ENCODE measurements at regions not wholly inside any gene's neighbourhood (a gene's known extent, or its start where the extent isn't known, plus 50 kb on each side); places are given as distances from the start of the nearest gene placed in this dataset.
"Not testable (repeated sequence)": the region's sequence is repeated elsewhere in the genome, so short reads cannot be mapped to it uniquely, and the experiment has no call there.

DNA sequence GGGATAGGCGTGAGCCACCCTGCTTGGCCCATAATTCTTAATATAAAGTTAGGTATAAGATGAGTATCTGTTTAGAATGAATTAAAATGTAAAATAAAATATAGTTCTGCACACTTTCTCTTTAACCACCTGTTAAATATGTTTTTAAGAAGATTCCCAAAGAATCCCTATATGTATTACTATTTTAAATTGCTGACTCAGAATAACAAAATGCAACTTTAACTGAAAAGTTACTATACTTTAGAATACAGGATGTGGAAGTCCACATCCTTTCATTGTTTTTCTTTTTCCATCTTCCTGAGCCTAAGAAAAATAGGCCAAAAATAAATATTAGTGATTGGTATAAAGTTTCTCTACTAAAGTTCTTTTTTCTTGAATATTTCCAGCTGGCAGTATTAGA is 325.6 kb upstream of the EYS start:
- no peak for DNase-seq

DNA sequence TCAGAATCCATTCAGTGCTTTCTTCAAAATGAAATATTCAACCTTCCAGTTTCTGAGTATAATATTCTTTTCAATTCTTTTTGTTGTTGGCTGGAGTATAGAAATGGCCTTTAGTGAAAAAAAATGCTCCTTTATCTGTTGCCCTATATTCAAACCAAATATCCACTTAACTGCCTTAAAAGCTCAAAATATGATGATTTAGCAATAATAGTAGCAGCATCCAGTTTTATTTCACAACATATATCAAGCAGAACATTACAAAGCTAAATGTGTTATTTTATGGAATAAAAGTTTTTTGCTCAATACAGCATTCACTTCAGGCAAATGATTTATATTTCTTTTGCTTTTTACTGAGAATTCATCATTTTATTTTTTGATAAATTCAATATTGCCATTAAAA is 322.4 kb upstream of the EYS start:
- DNase-seq = no peak

DNA sequence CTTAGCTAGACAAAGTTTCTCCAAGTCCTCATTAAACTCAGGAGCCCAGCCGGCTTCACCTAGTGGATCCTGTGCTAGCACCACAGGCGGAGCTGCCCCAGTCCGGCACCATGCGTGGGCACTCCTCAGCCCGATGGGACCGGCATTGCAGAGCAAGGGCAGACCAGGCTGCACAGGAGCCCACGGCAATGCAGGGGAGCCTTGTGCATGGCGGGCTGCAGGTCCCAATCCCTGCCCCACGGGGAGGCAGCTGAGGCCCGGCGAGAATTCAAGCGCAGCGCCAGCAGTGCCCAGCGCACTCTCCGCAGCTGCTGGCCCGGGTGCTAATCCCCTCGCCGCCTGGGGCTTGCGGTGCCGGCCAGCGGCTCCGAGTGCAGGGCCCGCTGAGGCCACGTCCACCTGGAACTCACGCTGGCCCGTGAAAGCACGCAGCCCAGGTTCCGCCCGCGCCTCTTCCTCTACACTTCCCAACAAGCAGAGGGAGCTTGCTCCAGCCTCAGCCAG is 292.3 kb upstream of the EYS start:
- DNase-seq = no peak

DNA sequence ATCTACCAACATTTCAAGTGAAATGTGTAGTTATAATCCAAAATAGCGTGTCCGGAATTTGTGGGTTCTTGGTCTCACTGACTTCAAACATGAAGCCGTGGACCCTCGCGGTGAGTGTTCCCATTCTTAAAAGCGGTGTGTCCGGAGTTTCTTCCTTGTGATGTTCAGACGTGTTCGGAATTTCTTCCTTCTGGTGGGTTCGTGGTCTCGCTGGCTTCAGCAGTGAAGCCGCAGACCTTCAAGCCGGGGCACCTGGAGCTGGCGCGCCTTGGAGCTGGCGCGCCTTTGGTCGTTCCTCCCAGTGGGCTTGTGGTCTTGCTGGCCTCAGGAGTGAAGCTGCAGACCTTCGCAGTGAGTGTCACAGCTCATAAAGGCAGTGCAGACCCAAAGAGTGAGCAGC is 291.5 kb upstream of the EYS start:
- no peak for DNase-seq

DNA sequence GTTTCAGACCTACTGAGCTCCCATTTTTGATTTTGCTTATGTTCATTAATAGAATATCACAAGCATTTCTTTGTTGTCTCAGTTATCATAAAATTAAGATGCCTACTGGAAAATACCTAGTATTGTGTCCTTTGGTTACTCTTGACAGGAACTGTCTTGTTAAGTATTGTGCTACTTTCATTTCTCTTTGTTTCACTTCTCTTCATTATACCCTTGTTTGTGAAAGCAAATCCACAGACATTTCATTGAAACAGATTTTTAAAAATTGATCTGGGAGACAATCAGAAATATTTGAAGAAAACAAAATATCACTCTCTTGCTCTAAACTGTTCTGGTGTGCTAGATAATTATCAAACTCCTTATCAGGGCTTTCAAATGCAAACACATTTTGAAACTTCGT is 290.5 kb upstream of the EYS start:
- DNase-seq = no peak

DNA sequence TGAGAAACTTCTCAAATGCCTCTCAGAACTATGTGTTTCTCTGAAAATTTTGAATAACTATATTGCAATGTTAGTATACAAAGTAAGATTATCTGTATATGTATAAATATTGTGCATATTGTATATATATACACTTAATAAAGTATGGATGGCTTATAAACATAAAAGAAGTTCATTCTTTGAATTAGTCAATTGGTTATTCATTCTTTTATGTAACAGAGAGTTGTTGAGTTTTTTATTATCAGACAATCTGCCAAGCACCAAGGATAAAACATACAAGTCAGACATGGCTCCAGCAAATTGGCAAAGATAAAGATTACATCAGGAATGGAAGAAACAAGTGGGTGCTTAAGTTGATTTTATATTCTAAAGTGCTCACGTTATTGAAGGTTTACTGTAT is 289.1 kb upstream of the EYS start:
- no peak for DNase-seq

DNA sequence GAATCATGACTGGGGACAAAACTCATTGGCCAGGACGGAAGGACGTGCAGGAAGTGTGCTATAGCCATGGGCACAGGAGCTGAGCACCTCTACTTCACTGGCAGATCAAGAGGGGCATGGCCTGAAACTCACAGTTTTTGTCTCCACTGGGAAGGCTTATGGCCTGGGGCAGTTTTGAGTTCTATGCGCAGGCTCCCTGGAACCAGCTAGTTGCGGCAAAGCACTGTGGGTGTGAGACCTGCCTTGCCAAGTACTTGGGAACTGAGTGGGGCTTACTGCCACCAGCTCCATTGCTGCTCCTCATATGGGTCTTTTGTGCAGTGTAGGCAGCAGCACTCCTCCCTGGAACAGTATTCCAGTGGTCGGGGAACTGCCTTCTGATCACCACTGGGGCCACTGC is 282.6 kb upstream of the EYS start:
- DNase-seq = no peak

DNA sequence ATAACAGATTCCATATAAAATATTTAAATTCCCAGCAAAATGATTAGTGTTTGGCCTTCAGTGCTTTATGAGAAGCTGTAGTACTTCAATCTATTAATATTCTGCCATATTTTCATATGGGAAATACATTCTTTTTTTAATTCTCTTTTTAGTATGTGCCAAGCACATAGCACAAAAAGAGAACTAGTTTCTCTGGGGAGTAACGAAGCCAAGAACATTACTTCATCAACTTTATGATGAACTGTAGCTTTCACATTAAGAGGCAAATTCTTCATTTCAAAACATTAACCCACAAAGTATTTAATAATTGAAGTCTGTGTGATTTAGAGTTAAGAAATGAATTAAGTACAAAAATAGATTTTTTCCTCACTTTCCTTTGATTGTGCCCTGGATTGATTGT is 281.0 kb upstream of the EYS start:
- DNase-seq = no peak

DNA sequence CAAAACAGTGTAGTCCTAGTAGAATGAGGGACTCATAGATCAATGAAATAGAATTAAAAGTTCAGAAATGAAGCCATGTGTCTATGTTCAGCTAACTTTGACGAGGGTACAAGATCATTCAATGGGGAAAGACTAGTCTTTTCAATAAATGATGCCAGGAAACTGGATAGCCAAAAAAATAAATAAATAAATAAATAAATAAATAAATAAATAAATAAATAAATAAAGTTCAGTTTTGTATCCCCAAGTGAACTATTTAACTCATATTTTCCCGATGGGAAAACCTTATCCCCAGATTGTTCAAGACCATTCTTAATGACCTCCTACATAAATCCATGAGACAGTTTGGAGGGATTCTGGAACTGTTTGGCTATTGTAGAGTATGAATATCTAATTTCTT is 277.1 kb upstream of the EYS start:
- no peak for DNase-seq

DNA sequence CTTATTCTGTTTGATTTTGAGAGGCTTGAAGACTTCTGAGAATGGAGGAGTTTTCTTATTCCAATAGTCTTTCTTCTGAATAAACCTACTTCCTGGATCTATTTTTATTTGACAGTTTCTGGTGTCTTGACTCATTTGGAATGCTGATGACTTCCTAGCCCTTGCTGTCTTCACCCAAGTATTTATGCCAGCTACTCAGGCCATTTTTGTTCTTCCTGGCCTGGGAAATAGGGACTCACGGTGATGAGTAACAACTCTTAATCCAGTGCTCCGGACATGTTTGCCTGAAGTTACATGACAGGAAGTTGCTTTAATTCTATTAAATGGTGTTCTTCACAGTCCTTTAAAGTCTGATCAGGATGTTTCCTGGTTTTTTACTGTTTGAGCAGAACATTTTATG is 272.1 kb upstream of the EYS start:
- DNase-seq = no peak

DNA sequence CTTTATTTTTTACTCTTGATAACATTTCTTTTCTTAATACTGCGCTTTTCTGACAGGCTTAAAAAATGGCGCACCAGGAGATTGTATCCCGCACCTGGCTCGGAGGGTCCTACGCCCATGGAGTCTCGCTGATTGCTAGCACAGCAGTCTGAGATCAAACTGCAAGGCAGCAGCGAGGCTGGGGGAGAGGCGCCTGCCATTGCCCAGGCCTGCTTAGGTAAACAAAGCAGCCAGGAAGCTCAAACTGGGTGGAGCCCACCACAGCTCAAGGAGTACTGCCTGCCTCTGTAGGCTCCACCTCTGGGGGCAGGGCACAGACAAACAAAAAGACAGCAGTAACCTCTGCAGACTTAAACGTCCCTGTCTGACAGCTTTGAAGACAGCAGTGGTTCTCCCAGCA is 264.2 kb upstream of the EYS start:
- DNase-seq = not testable (repeated sequence)

DNA sequence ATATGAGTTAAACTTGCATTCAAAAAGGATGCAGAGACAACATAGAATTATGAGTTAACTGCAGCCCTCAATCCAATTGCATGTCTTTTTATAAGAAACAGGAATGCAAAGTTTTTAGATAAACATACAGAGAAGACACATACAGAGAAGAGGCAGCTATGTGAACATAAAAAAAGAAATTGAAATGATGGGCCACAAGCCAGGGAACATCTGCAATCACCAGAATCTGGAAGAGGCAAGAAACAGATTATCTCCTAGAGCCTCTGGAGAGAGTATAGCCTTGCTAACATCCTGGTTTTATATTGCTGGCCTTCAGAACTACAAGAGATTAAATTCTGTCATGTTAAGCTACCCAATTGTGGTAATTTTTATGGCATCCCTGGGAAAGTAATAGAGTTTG is 257.2 kb upstream of the EYS start:
- no peak for DNase-seq

DNA sequence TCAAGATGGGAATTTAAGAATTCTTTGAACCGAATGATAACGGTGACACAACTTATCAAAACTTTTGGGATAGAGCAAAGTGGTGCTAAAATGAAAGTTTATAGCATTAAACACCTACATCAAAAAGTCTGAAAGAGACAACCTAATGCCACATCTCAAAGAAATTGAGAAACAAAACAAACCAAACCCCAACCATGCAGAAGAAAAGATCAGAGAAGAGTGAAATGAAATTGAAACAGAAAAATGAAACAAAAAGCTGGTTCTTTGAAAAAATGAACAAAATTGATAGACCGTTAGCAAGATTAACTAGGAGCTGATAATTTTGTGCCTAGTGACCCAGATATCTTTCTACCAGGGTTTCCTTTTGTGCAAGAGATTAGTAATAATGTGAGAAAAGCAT is 248.0 kb upstream of the EYS start:
- no peak for DNase-seq

DNA sequence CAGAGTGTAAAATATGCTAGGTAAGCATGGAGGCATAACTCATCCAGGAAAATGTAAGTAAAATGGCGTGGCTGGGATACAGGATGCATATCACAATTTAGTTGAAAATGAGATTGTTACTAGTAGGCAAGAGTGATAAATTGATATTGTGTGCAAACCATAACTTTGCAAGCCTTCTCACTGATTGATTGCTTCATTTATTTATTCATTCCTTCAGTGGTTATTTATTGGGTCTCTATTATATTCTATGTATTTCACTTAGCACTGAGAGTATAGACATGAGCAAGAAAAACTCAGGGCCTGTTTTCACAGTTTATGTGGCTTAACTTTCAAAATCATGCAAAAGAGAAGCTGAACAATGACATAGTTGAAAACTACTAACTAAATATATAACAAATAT is 241.0 kb upstream of the EYS start:
- no peak for DNase-seq

DNA sequence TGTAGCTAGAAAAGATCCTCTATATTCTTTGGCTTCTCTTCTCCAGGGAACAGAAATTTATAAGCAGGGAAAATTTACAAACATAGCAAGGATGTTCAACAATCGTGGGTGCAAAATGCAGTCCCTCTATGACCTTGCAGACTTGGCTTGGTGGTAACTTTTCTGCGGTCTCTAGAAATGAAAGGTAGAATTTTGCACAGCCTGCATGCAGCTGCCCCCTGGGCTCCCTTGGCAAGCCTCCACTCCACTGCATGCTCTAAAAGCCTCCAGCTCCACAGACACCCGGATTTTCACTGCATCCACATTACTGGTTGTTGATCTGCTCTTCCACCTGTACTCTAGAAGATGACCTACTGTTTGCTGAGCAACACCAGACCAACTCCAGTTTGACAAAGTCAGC is 236.5 kb upstream of the EYS start:
- no peak for DNase-seq

DNA sequence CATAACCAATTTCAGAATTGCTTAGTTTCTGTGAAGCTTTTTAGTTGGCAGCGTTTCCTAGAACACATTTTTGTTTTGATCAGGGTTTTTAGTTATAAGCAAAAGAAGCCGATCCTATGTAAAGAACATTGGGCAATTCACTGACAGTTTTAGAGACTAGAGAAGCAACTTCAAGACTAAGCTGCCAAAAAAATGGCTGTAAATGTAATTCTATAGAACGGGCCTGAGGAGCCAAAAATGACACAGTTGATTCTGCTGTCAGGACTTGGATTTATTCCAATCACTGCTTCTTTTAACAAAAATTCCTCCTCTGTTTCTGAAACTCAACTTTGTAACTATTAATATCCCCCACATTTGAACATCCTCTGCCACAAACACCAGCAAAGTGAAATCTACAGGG is 236.0 kb upstream of the EYS start:
- DNase-seq = no peak

DNA sequence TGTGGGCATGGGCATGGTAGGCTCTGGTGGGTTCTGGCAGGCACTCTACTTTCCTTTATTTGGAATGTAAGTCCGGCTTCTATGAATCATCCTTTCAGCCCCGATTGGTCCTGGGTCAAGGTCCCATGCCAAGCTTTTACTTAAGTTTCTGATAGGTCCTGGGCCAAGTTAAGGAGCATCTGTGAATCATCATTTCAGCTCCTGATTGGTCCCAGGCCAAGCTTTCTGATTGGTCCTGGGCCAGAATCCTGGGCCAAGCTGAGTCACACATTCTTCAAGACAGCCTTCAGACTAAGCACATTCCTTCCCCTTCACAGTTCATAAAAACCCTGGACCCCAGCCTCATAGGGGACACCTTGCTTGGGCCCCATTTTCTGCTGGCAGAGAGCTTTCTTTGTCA is 231.0 kb upstream of the EYS start:
- DNase-seq = no peak

DNA sequence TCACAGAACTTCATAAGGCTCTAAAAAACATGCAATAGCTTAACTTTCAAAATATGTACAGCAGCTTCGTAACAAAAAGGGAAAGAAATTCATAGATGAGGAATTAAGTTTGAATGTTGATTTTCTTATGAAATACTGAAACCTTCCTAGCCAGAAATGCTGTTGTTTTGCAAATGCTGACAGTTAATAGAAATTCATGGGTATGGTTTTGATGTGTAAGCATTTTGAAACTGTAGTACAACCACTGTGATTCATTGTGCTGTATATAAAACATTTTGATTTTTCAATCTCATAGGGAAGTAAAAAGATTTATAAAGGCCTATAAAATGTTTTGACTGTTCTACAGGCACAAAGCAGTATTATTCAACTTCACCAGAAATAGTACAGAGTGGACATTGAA is 228.4 kb upstream of the EYS start:
- DNase-seq = no peak

DNA sequence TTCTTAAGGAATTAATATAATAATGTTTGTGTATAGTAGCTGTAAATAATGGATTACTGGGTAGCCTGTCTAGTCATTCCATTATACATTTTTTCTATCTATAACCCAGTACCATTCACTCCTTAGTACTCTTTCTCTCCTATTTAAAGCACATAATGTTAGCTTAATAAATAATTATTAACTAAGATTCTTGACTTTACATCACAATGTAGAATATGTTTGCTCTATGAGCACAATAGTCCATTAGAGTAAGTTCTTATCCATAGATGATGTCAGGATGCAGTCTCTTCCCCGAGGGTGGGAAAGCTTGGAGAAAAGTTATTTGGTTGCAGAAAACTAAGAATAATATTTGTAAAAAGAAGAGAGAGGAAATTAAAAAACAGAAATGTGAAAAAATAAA is 226.4 kb upstream of the EYS start:
- DNase-seq = no peak

DNA sequence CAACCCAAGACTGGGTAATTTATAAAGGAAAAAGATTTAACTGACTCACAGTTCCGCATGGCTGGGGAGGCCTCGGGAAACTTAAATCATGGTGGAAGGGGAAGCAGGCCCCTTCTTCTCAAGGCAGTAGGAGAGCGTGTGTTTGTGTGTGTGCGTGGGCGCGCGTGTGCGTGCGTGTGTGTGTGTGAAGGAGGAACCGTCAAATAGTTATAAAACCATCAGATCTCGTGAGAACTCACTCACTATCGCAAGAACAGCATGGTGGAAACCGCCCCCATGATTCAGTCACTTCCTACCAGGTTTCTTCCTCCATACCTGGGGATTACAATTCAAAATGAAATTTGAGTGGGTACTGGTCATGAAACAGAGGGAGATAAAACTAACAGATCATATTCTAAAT is 220.1 kb upstream of the EYS start:
- no peak for DNase-seq

DNA sequence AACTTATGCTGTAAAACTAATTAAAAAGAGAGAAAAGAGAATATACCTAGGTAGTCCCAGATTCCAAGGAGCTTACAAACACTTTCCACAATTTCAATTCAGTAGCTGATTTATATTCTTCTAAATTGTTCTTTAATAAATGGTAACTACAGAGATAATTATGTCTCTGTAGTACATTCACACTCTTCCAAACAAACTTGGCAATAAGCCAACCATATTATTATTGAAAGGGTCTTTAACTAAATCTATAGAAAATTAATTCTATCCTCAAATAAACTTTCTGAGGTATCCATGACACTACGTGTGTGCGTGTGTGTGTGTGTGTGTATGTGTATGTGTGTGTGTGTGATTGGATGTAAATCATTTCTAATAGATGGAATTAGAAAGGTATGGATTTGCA is 217.4 kb upstream of the EYS start:
- DNase-seq = no peak

DNA sequence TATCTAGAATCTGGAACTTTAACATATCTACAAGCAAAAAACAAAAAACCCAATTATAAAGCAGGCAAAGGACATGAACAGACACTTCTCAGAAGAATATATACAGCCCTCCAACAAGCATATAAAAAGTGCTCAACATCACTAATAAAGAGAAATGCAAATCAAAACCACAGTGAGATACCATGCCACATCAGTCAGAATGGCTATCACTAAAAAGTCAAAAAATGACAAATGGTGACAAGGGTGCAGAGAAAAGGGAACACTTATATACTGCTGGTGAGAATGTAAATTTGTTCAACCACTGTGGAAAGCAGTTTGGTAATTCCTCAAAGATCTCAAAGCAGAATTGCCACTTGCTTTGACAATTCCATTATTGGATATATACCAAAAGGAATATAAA is 215.0 kb upstream of the EYS start:
- no peak for DNase-seq

DNA sequence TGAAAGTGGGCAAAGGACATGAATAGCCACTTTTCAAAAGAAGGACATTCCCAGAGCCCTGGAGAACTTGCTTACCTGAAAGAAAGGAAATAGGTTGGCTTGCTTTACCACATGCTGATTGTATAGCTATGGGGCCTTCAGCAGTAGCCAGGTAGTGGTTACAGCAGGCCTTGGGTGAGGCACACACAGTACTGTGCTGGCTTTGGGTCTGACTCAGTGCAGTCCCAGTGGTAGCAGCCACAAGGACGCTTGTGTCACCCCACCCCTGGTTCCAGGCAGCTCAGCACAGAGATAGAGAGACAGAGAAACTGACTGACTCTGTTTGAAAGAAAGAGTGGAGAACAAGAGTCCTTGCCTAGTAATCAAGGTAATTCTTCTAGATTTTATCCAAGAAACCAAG is 201.0 kb upstream of the EYS start:
- no peak for DNase-seq

DNA sequence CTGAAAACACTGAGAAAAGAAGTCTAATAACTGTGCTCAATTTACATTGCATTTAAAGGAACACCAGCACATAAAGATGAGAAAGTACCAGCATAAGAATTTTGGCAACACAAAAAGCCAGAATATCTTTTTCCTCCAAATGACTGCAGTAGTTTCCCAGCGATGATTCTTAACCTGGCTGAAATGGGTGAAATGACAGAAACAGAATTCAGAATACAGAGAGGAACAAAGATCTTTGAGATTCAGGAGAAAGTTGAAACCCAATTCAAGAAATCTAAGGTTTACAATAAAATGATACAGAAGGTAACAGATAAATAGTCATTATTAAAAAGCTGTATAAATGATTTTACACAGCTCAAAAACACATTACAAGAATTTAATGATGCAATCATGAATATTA is 197.0 kb upstream of the EYS start:
- DNase-seq = no peak

DNA sequence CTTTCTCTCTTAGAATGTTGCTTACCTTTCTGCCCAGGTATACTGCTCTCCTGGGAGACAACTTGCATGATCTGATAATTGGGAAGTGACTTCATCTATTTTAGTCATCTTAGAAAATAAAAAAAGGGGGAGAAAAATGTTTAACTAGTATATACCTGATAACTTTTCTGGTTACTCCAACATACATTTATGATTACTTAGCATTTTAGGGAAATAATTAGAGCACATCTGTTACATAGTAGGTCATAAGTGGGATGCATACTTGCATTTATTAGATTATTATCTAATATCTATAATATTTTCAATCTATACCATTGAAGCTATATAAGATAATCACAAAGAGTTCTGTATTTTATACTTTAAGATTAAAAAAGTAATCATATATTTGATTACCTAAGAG is 193.9 kb upstream of the EYS start:
- no peak for DNase-seq

DNA sequence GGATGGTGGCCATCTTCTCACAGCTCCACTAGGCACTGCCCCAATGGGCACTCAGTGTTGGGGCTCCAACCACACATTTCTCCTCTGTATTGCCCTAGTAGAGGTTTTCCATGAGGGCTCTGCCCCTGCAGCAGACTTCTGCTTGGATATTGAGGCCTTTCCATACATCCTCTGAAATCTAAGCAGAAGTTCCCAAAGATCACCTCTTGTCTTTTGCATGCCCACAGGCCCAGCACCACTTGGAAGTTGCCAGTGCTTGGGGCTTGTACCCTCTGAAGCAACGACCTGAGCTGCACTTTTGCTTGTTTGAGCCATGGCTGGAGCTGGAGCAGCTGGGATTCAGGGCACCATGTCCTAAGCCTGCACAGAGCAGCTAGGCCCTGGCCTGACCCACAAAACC is 189.1 kb upstream of the EYS start:
- no peak for DNase-seq
